D721Med (cell line): ENCODE measurements at regions not wholly inside any gene's neighbourhood (a gene's known extent, or its start where the extent isn't known, plus 50 kb on each side); places are given as distances from the start of the nearest gene placed in this dataset.

Experiments
- DNase-seq: peaks from one replicate; pipeline ENCODE4 v3.0.0; 2011; ENCODE audit warnings: low spot score; ENCODE audit not compliant: insufficient read length
- FAIRE-seq: peaks from 2 replicates; lab custom pipeline; 2011; peaks lifted over from hg19 to GRCh38; lab: Jason Lieb, UNC
- TF ChIP-seq, protein P1 (sequence below): IDR thresholded peaks from 2 replicates; pipeline ENCODE4 v1.5.1; 2012; ENCODE audit warnings: mild to moderate bottlenecking, control low read depth; ENCODE audit not compliant: insufficient read depth; ENCODE audit errors: missing control alignments

GRCh38 chr6:138570725-138571029 lies 71.4 kb upstream of the NHSL1 start:
- TF ChIP-seq, protein P1, sequence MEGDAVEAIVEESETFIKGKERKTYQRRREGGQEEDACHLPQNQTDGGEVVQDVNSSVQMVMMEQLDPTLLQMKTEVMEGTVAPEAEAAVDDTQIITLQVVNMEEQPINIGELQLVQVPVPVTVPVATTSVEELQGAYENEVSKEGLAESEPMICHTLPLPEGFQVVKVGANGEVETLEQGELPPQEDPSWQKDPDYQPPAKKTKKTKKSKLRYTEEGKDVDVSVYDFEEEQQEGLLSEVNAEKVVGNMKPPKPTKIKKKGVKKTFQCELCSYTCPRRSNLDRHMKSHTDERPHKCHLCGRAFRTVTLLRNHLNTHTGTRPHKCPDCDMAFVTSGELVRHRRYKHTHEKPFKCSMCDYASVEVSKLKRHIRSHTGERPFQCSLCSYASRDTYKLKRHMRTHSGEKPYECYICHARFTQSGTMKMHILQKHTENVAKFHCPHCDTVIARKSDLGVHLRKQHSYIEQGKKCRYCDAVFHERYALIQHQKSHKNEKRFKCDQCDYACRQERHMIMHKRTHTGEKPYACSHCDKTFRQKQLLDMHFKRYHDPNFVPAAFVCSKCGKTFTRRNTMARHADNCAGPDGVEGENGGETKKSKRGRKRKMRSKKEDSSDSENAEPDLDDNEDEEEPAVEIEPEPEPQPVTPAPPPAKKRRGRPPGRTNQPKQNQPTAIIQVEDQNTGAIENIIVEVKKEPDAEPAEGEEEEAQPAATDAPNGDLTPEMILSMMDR = no peak
- FAIRE-seq (no peak), DNase-seq (no peak)

GRCh38 chr6:138571181-138571580 lies 71.9 kb upstream of the NHSL1 start:
- DNase-seq = no peak
- TF ChIP-seq, protein P1 = no peak
- no peak for FAIRE-seq

DNA sequence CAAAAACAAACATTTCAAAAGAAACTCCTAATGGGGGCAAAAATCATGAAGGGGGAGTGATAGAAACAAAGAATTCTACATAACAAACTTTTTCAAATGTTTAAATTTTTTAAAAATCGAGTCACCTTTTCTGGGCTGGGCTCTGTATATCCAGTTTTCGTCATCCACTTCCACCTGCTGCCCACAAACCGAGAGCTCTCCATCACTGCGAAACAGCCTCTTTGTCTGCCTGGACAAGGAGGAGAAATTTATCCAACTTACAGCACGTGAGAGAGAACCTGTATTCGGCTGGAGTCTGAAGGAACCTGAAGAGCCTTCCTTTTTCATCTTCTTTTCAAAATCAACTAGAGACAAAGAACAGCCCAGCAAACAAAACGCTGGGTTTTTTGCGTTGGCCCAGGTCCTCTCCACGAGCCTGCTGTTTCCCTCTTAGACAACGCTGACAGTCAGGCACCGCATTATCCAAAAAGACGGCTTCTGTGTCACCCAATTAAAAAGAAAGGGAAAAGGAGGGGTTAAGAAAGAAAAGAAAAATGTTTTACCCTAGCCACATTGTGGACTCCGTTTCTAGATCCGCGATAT lies 72.4 kb upstream of the NHSL1 start:
- no peak for FAIRE-seq
- TF ChIP-seq, protein P1 = no peak
- no peak for DNase-seq

- DNase-seq = no peak
- FAIRE-seq = no peak
- TF ChIP-seq, protein P1 = no peak
Measured at GRCh38 chr6:138572167-138572875, 73.0 kb upstream of the NHSL1 start.

DNA sequence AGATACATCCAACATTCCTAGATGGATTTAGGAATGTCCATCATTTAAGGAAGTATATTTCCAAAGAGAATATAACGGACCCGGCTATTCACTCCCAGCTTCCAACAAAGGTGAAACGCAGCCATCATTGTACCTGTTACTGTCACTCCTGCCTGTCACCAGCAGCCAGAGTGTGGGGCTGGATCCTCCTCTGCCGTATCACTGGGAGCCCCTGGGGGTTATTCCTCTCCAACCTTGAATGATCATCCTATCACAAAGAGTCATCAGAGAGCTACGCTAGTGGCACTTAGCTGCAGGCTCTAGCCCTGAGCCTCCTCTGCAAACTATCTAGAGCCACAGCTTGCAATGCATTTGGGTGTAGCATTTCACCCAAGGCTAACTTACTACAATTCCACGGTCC lies 73.6 kb upstream of the NHSL1 start:
- DNase-seq = no peak
- TF ChIP-seq, protein P1 = no peak
- FAIRE-seq = no peak

DNA sequence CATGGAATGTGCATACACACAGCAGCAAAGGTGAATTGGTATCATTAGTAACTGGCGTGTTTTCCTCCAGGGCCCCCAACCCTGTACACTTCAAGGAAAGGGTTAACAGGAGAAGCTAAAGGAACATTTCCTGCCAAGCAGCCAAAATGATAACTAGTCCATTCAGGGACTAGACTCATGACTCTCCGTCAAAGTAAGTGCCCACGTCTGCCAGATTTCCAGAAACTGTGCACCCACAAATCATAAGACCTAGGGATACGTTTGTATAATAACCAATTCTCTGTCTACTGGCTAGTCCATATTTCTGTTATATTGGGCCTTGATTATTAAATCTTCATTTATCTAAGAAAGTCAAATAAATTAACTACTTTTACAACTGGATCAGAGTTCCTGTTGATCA lies 76.0 kb upstream of the NHSL1 start:
- DNase-seq (no peak), FAIRE-seq (no peak)
- TF ChIP-seq, protein P1 = no peak

DNA sequence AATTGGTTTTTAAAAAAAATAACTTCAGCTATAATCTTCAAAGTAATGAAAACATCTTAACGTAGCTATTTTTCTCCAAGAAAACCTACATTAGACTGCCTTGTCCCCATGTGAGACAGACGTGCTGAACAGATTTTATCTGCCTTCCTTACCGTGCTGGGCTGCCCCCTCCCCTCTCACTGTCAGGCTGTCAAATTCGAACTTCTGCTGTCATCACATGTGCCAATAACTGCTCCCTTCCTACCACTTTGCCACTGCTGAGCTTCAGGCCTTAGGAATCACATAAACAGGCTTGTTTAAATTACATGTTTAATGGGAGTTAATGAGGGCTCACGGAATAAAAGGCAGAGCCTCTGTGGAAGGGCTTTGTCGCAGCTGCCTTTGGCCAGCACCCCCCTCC lies 77.0 kb upstream of the NHSL1 start:
- DNase-seq = no peak
- FAIRE-seq = no peak

More for the DNA sequence above, 77.0 kb upstream of the NHSL1 start:
- TF ChIP-seq, protein P1 = no peak
